GM23338 (cell line): ENCODE measurements at regions not wholly inside any gene's neighbourhood (a gene's known extent, or its start where the extent isn't known, plus 50 kb on each side); places are given as distances from the start of the nearest gene placed in this dataset.

Experiments
- ATAC-seq: fragments of 200-7000 bp; cut with Tn5 transposase; 3 replicates; pipeline ENCODE4 v1.9.1; 2020
- DNase-seq: peaks from one replicate; pipeline ENCODE4 v3.0.0-alpha.2; 2015; ENCODE audit warnings: low spot score
- H2AFZ ChIP-seq: fragments of 200-600 bp; sonication (generic); 2 replicates; pipeline ENCODE4 v1.8.0; 2016; ENCODE audit warnings: antibody characterized with exemption, mild to moderate bottlenecking, moderate library complexity
- H3F3A ChIP-seq: fragments of 200-600 bp; sonication (generic); replicated peaks from 2 replicates; pipeline ENCODE4 v1.8.0; 2017; ENCODE audit warnings: antibody characterized with exemption, mixed run types, low read depth
- H3K27ac ChIP-seq: fragments of 200-600 bp; sonication (generic); 2 replicates; pipeline ENCODE4 v1.6.1; 2016; ENCODE audit warnings: low read depth
- H3K27me3 ChIP-seq: fragments of 200-600 bp; sonication (generic); 2 replicates; pipeline ENCODE4 v1.8.0; 2016; ENCODE audit warnings: mild to moderate bottlenecking, mixed run types, moderate library complexity; ENCODE audit not compliant: insufficient read depth
- H3K36me3 ChIP-seq: fragments of 200-600 bp; sonication (generic); 2 replicates; pipeline ENCODE4 v1.8.0; 2016; ENCODE audit warnings: mild to moderate bottlenecking; ENCODE audit not compliant: insufficient read depth
- H3K4me1 ChIP-seq: fragments of 200-600 bp; sonication (generic); 2 replicates; pipeline ENCODE4 v1.8.0; 2016; ENCODE audit warnings: mild to moderate bottlenecking, moderate library complexity; ENCODE audit not compliant: insufficient read depth
- H3K4me2 ChIP-seq: fragments of 200-600 bp; sonication (generic); 2 replicates; pipeline ENCODE4 v1.7.1; 2017; ENCODE audit warnings: mixed run types
- H3K4me3 ChIP-seq: fragments of 200-600 bp; sonication (generic); 2 replicates; pipeline ENCODE4 v1.6.1; 2016; ENCODE audit warnings: mixed run types
- H3K79me2 ChIP-seq: fragments of 200-600 bp; sonication (generic); replicated peaks from 2 replicates; pipeline ENCODE4 v1.8.0; 2017; ENCODE audit warnings: mild to moderate bottlenecking; ENCODE audit not compliant: insufficient read depth
- H3K9me2 ChIP-seq: fragments of 200-600 bp; sonication (generic); 2 replicates; pipeline ENCODE4 v1.8.0; 2017; ENCODE audit not compliant: insufficient read depth
- H4K20me1 ChIP-seq: fragments of 200-600 bp; sonication (generic); replicated peaks from 2 replicates; pipeline ENCODE4 v1.8.0; 2017; ENCODE audit warnings: mild to moderate bottlenecking; ENCODE audit not compliant: insufficient read depth
- H3K27ac Mint-ChIP-seq: 2 replicates; pipeline ENCODE4 v1.8.0; 2020; ENCODE audit warnings: inconsistent platforms, mild to moderate bottlenecking, moderate library complexity, mixed read lengths
- H3K27me3 Mint-ChIP-seq: 3 replicates; pipeline ENCODE4 v1.8.0; 2022; ENCODE audit warnings: low read depth, mild to moderate bottlenecking, moderate library complexity, mixed read lengths, inconsistent platforms; ENCODE audit not compliant: insufficient read depth, poor library complexity
- H3K36me3 Mint-ChIP-seq: 3 replicates; pipeline ENCODE4 v1.8.0; 2021; ENCODE audit warnings: low read depth, mild to moderate bottlenecking, inconsistent platforms, moderate library complexity, mixed read lengths
- H3K4me1 Mint-ChIP-seq: 3 replicates; pipeline ENCODE4 v1.8.0; 2020; ENCODE audit warnings: mild to moderate bottlenecking, inconsistent platforms, mixed read lengths
- H3K4me3 Mint-ChIP-seq: 3 replicates; pipeline ENCODE4 v1.8.0; 2021; ENCODE audit warnings: moderate library complexity, mild to moderate bottlenecking, inconsistent platforms, mixed read lengths
- H3K9me3 Mint-ChIP-seq: 3 replicates; pipeline ENCODE4 v1.8.0; 2020; ENCODE audit warnings: moderate library complexity, mild to moderate bottlenecking, inconsistent platforms, mixed read lengths
- CREB1 ChIP-seq: fragments of 250-450 bp; sonication (Bioruptor Pico); IDR thresholded peaks from 2 replicates; pipeline ENCODE4 v1.5.0; 2020; ENCODE audit warnings: low read depth, mild to moderate bottlenecking, moderate library complexity
- CTCF ChIP-seq, 2 experiments: fragments of 200-600 bp in 1 of 2; sonication (generic) in 1 of 2; conservative IDR thresholded peaks; 2 replicates each; pipeline versions ENCODE4 v1.5.1 to v1.6.1; 2016 to 2017; ENCODE audit warnings: antibody characterized with exemption in 2 of 2, low read depth in 2 of 2, mild to moderate bottlenecking in 2 of 2, moderate library complexity in 1 of 2
- ETS1 ChIP-seq: IDR thresholded peaks from 2 replicates; pipeline ENCODE4 v1.6.1; 2016; ENCODE audit warnings: antibody characterized with exemption
- EZH2 ChIP-seq: fragments of 200-600 bp; sonication (generic); IDR thresholded peaks from one replicate; pipeline ENCODE4 v1.8.0; 2017; ENCODE audit warnings: antibody characterized with exemption, mild to moderate bottlenecking, low read depth; ENCODE audit not compliant: unreplicated experiment
- EZH2phosphoT487 ChIP-seq: fragments of 200-600 bp; sonication (generic); IDR thresholded peaks from one replicate; pipeline ENCODE4 v1.8.1; 2018; ENCODE audit warnings: antibody characterized with exemption; ENCODE audit not compliant: unreplicated experiment
- JUNB ChIP-seq: IDR thresholded peaks from one replicate; pipeline ENCODE4 v1.6.1; 2016; ENCODE audit warnings: antibody characterized with exemption; ENCODE audit not compliant: unreplicated experiment
- NANOG ChIP-seq: IDR thresholded peaks from 2 replicates; pipeline ENCODE4 v1.6.1; 2016; ENCODE audit warnings: antibody characterized with exemption, borderline replicate concordance
- POLR2AphosphoS5 ChIP-seq: IDR thresholded peaks from 2 replicates; pipeline ENCODE4 v1.6.1; 2016; ENCODE audit warnings: antibody characterized with exemption, low read depth
- REST ChIP-seq: IDR thresholded peaks from one replicate; pipeline ENCODE4 v1.6.1; 2018; ENCODE audit warnings: antibody characterized with exemption; ENCODE audit not compliant: unreplicated experiment
- STAT1 ChIP-seq: IDR thresholded peaks from one replicate; pipeline ENCODE4 v1.6.1; 2016; ENCODE audit warnings: antibody characterized with exemption; ENCODE audit not compliant: unreplicated experiment
- ZNF114 ChIP-seq: fragments of 250-450 bp; sonication (Bioruptor Pico); IDR thresholded peaks from 2 replicates; pipeline ENCODE4 v1.5.0; 2020; ENCODE audit warnings: mild to moderate bottlenecking, moderate library complexity
- ZNF331 ChIP-seq: fragments of 250-450 bp; sonication (Bioruptor Pico); IDR thresholded peaks from 2 replicates; pipeline ENCODE4 v1.5.0; 2020; ENCODE audit warnings: low read depth, mild to moderate bottlenecking, moderate library complexity
- ZNF462 ChIP-seq: fragments of 250-450 bp; sonication (Bioruptor Pico); IDR thresholded peaks from 2 replicates; pipeline ENCODE4 v1.5.0; 2020; ENCODE audit warnings: mild to moderate bottlenecking, moderate library complexity

GRCh38 chrX:146614663-146615478 lies 194.7 kb upstream of the CXorf51B start:
- no peak overlapping the region for H2AFZ ChIP-seq

More at GRCh38 chrX:146614663-146615478, 194.7 kb upstream of the CXorf51B start:
- Mint-ChIP-seq H3K9me3 (peaks cover 39% of the 10 kb centered on the region), H3K4me3 (no peak overlapping the region), H3K27ac (no peak overlapping the region), H3K4me1 (no peaks in the 10 kb centered on the region), H3K27me3 (no peaks in the 10 kb centered on the region), H3K36me3 (no peaks in the 10 kb centered on the region; the same call in 1 of the 3 replicates)
- H3K9me2 ChIP-seq = no peaks in the 10 kb centered on the region
- H3K4me2 ChIP-seq = no peak overlapping the region
- H3K36me3 ChIP-seq = no peaks in the 10 kb centered on the region
- H3K4me1 ChIP-seq = no peaks in the 10 kb centered on the region
- no peak for TF ChIP-seq ZNF462 (CRISPR knock-in tag)
- no peak for TF ChIP-seq EZH2phosphoT487
- TF ChIP-seq ZNF331 (CRISPR knock-in tag) = no peak
- no peak for TF ChIP-seq ETS1
- no peak for TF ChIP-seq CTCF (conservative IDR thresholded peaks at IDR 0.05; ENCODE audit: low read depth in 2 of 2)
- no peak for TF ChIP-seq JUNB
- TF ChIP-seq POLR2AphosphoS5 = no peak
- TF ChIP-seq REST = no peak
- TF ChIP-seq CREB1 = no peak
- TF ChIP-seq EZH2 = no peak
- no peak for TF ChIP-seq NANOG
- no peak for TF ChIP-seq ZNF114 (CRISPR knock-in tag)
- no peak for TF ChIP-seq STAT1
- DNase-seq (no peak), ATAC-seq (no peak)
- no peak overlapping the region for H3K27ac ChIP-seq
- H3F3A ChIP-seq = no peaks in the 10 kb centered on the region
- no peaks in the 10 kb centered on the region for H4K20me1 ChIP-seq
- no peak overlapping the region for H3K4me3 ChIP-seq
- H3K79me2 ChIP-seq = no peaks in the 10 kb centered on the region
- no peaks in the 10 kb centered on the region for H3K27me3 ChIP-seq
